Limb (tissue), 2 donors: ENCODE measurements at regions not wholly inside any gene's neighbourhood (a gene's known extent, or its start where the extent isn't known, plus 50 kb on each side); places are given as distances from the start of the nearest gene placed in this dataset.
"Not testable (repeated sequence)": the region's sequence is repeated elsewhere in the genome, so short reads cannot be mapped to it uniquely, and the experiment has no call there.

Experiments
- DNase-seq, 2 donors: peaks; one replicate each; pipeline ENCODE4 v3.0.0-alpha.2; 2016; ENCODE audit errors: extremely low spot score in 2 of 2

GRCh38 chr10:30534465-30535144, 94.9 kb downstream of the LYZL2 start:
- peak; percentile 64 to 78 for DNase-seq

DNA sequence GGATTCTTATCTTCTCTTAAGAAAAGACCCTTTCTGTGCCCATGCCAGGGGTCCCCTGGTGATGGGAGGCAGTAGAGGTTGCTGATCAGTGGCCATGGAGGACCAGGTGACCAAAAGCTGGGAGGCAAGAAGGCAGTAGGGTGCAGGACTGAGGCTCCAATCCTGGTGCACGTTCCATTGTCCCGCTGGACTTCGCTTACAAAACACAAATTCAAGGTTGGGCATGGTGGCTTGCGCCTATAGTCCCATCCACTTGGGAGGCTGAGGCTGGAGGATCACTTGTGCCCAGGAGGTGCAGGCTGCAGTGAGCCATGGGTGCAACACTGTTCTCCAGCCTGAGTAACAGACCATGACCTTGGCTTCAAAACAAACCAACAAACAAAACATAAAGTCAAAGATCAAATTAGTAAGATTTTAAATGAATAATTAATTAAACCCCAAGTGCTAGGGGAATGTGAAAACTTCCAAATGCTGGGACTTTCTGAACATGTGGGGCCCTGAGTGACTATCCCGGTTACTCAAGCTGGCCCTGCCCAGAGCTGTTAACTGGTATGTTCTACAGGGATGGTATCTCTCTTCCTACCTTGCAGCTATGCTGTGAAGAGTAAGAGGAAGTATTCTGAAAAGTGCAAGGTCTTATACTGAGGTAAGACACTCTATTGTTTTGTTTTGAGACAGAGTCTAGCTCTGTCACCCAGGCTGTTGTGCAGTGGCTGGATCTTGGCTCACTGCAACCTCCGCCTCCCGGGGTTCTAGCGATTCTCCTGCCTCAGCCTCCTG, 97.6 kb downstream of the LYZL2 start:
- DNase-seq: no peak

DNA sequence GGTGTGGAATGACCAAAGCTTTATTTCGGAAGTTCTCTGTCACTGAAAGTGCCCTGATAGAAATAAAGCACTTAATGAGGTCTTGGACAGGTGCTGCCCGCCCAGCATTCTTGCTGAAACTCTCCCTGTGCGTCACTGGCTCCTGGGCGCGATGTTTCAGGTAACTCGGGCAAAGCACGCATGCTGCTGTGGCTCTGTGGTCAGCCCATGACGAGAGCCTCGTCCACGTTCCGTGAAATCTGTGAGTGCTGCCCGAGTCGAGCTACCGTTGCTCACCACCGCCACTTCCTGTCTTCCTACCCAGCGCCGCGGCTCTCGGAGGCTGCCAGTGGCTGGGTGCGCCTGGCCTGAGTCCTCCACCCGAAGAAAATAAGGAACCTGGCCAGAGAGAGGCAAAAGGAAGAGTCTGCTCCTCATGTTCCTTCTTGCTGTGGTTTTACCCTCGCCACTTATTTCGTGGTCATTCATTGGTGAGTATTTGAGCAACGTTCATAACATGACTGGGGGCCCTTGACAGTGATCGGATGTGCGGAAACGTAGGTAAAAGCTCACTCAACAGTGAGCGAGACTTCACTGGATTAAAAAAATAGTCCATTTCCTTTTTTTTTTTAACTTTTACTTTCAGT, 95.5 kb downstream of the MAP3K8 start:
- no peak for DNase-seq

DNA sequence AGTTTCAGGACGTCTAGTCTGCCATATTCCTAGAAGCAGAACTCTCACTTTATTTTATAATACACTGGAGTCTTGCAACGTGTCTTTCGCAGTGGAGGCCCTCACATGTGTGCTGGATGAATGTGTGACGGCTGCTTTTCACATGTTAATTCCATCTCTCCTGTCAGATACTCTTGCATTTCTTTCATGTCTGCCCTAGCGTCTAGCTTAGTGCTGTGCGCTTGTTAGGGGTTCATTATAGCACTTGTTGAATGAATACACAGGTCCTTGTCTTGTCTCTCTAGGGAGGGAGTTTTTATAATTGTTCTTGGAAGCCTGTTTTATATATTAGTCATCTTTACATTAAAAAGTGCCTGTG, 94.4 kb downstream of the MAP3K8 start:
- DNase-seq: no peak

DNA sequence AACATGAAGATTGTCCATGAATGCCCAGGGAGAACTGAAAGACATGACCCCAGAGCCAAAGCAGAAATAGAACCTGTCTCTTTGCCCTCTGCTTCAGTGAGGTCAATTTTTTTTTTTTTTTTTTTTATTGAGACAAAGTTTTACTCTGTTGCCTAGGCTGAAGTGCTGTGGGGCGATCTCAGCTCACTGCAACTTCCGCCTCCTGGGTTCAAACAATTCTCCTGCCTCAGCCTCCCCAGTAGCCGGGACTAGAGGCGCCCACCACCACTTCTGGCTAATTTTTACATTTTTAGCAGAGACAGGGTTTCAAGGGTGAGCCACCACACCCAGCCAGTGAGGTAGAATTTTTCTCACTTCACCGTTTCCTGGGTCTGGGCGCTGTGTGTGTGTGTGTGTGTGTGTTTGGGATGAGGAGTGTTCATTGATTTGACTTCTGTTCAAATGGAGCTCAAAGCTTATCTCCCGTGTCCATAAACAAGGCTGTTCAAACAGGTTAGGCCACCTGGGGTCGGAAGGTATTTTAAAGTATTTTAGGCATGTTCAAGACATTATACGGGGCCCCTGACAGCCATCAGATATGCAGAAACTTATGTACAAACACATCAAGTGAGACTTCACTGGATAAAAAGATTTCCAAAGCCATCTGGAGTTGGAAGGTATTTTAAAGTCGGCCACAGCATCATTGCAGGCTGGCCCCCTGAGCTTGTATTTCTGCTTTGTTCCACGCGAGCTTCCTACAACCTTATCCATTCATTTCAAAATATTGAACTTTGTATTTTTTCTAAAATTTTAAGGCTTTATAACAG, 93.8 kb downstream of the MAP3K8 start:
- DNase-seq: no peak

DNA sequence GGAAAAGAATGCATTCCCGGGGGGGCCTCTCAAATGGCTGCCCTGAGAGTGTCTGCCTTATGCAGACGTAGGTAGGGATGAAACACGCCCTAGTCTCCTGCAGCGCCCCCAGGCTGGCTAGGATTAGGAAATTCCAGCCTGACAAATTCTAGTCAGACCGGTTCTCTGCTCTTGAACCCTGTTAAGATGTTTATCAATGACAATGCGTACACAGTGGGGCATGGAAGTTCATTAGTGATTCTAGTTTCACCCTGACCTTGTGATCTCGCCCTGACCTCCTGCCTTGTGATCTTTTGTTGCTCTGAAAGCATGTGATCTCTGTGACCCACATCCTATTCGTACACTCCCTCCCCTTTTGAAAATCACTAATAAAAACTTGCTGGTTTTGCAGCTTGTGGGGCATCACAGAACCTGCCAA, 88.7 kb downstream of the MAP3K8 start:
- DNase-seq: not testable (repeated sequence)

DNA sequence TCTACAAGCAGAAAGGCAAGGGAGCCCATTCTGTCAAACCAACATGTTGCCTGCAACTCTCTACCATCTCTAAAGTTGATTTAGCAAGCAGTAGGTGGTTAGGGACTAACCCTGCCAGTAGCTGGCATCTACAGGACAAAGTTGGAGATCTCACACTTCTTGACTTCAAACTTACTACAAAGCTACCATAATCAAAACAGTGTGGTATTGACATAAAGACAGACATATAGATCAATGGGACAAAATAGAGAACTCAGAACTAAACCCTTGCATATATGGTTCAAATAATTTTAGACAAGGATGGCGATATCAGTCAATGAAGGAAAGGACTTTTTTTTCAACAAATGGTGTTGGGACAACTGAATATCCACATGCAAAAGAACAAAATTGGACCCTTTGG, 84.9 kb downstream of the MAP3K8 start:
- no peak for DNase-seq
